NCI-H510A (cell line): ENCODE measurements at regions not wholly inside any gene's neighbourhood (a gene's known extent, or its start where the extent isn't known, plus 50 kb on each side); places are given as distances from the start of the nearest gene placed in this dataset.
"Not testable (repeated sequence)": the region's sequence is repeated elsewhere in the genome, so short reads cannot be mapped to it uniquely, and the experiment has no call there.

ENCODE experiments used
- DNase-seq: peaks from one replicate; lab custom pipeline; 2025; lab: John Stamatoyannopoulos, UW

DNA sequence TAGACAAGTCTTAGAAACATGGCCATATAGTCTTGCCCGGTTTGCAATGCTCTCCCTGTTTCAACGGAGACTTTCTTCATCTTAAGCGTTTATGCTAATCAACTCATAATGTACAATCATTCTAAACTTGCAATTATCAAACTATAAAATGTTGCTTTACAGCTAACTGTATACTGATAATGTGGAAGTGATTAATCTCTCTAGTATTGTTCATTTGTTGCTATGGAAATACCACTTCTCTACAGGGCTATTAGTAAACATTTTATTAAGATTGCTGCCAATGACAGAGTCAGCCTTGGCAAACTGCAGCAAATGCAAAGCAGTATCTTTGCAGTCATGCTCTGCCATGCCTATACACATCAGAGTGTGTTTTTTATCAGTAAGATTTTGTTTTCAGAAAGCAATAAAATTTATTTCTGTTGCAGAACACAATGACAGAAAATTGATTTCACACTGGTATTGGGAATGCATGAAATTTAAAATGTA, 1201.8 kb upstream of the CDH2 start:
- DNase-seq = no peak

- DNase-seq = no peak
Measured at GRCh38 chr18:29377346-29377745, 1200.4 kb upstream of the CDH2 start.

GRCh38 chr18:29373000-29373399, 1196.1 kb upstream of the CDH2 start:
- DNase-seq = no peak

GRCh38 chr18:29361843-29362242, 1184.9 kb upstream of the CDH2 start:
- DNase-seq = no peak

DNA sequence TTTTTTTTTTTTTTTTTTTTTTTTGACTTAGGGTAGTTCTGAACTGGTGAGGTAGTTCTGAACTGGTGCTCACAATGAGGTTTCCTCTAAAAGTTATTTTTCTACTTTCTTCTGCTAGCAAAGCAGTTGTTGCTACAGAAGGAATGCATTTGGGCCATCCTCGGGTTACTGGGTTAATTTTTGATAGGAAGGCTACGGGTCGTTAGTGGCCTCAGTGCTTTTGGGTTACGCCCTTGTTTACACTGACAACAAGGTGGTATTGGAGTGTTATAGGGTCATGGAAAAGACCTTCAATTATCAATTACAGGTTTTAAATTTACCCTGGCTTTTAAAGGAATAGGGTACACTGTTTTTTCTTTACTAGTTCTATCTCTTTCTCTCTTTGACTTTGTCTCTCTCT, 1183.7 kb upstream of the CDH2 start:
- DNase-seq = not testable (repeated sequence)

- not testable (repeated sequence) for DNase-seq
Measured at GRCh38 chr18:29359222-29359621, 1182.3 kb upstream of the CDH2 start.

- DNase-seq = no peak
Measured at GRCh38 chr18:29351171-29351570, 1174.2 kb upstream of the CDH2 start.

DNA sequence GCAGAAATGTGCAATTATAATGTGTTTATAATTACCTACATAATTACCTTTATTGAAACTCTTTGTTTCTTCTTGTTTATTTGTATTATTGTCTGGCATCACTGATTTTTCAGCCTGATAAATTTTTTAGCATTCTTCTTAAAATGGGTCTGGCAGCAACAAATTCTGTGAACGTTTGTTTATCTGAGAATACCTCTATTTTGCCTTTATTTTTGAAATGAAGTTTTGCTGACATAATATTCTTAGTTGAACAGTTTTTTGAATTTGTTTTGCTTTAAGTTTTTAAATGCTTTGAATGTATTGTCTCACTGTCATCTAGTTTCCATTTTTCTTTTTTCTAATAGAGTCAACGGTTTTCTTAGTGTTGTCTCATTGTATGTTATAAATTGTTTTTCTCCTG, 1152.0 kb upstream of the CDH2 start:
- DNase-seq = no peak

DNA sequence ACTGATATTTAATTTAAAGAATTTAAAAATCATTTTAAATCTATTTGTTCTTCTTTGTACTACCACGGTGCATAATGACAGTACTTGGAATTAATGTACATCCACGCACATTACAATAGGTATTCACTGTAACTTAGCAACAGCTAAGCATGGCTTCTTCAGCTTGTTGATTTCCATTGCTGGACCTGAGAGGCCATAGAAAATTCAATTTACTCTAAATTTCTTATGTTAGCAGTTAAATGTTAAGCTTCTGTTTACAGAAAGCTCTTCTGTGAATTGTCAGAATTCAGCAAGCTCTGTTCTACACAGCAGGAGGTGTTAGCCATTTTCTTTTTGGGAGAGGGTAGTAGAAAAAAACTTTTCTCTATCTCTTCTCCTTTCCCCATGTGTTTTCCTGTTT, 1149.3 kb upstream of the CDH2 start:
- DNase-seq = no peak

- no peak for DNase-seq
Measured at GRCh38 chr18:29321561-29321960, 1144.6 kb upstream of the CDH2 start.

DNA sequence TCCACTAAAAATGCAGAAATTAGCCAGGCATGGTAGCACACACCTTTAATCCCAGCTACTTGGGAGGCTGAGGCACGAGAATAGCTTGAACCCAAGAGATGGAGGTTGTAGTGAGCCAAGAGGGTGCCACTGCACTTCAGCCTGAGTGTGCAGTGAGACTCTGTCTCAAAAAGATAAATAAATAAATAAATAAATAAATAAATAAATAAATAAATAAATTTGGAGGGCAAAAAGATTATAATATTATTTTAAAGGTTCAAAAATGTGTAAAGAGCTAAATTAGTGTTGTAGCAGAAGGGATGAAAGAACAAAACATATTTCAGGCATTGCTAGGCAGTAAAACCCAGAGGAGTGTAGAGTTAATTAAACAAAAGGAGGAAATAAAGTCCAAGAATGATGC, 1136.4 kb upstream of the CDH2 start:
- DNase-seq = no peak

GRCh38 chr18:29311580-29311979, 1134.7 kb upstream of the CDH2 start:
- no peak for DNase-seq

- no peak for DNase-seq
Measured at GRCh38 chr18:29309366-29309765, 1132.4 kb upstream of the CDH2 start.

DNA sequence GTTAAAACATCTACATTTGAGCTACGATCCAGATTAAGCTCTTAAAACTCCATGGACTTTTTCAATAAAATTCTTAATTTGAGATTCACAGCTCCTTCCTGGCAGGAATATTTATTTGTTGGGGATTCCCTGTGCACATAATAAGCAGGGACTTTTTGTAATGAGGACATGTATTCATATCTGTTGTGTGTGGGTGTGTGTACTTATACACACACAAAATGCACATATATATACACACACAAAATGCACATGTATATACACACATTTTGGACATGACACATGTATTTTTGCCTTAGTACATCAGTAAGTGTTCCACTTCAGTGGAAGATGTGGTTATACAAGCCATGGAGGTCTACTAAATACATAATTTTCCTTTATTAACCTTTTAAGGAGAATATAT, 1131.1 kb upstream of the CDH2 start:
- DNase-seq = no peak

DNA sequence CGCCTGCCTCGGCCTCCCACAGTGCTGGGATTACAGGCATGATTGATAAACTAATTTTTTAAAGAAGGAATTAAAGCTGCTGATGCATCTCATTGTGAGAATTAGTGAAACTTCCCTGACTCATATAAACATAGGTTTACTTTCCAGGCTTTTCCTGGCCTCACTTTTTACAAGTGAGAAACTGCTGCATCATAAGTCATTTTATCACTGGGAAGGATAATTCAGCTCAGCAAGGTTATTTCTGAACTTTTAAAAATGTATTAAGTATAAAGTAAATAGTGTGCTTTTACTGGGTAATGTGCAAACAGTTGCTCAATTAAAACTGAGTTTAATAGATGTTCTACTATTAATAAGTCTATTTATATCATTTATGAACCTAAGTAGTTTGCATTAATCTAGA, 1130.3 kb upstream of the CDH2 start:
- DNase-seq = no peak

DNA sequence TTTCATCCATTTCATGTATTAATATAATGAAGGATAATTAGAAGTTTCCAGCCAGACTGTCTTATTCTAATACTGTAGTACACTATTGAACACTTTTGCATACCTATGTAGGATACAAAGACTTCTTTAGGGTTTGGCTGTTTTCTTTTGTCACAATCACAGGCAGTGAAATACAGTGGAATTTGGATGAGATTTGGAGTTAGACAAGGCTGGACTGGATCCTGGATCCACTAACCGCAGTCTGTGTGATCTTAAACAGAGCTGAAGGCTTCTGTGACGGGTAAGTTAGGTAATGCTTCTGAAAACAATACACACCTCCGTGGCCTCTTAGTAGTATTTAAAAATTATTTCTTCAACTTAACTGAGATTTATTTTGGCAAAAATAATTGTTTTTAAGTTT, 1128.6 kb upstream of the CDH2 start:
- no peak for DNase-seq

DNA sequence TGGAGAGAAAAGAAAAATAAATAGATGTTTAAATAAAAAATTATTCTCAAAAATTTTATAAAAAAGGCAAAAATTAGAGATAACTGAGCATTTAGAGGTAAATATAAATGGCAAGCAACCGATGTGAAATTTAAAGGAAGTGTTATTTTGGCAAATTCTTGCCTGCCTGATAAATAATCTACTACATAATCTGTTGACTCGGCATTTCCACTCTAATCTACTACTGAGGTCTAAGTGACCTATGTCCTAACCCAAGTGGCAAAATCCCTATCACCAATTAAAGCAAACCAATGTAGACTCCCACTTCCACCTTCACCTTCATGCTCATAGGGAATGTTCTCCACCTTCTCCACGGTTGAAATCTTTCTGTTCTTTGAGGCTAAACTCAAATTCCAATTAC, 1124.1 kb upstream of the CDH2 start:
- DNase-seq = no peak

DNA sequence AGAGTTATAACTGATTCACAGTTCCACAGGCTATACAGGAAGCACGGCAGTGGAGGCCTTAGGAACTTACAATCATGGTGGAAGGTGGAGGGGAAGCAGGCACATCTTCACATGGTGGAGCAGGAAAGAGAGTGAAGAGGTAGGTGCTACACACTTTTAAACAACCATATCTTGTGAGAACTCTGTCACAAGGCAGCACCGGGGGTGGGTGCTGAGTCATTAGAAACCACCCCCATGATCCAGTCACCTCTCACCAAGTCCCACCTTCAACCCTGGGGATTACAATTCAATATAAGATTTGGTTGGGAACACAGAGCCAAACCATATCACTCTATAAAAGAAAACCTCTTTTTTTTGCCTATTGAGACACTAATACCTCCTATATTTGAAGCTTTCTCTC, 1108.5 kb upstream of the CDH2 start:
- no peak for DNase-seq

- no peak for DNase-seq
Measured at GRCh38 chr18:29271501-29271900, 1094.6 kb upstream of the CDH2 start.

- DNase-seq = no peak
Measured at GRCh38 chr18:29259838-29260237, 1082.9 kb upstream of the CDH2 start.

DNA sequence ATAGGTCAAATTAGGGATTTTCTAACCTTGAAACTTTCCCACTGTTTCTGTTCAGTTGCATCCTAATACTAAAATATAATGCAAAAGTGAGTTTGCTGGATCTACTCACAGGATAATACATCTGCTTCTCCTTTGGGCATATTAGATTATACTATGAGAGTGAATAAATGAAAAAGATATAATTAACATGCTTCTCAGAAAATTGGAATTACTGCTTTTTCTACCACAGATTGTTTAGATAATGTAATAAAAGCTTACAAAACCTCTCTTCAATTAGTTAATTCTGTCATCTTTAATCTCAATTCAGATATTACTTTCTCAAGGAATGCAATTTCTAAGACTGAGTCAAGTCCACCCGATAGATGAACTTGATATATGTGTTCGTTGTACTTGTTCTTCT, 1077.2 kb upstream of the CDH2 start:
- DNase-seq = no peak

DNA sequence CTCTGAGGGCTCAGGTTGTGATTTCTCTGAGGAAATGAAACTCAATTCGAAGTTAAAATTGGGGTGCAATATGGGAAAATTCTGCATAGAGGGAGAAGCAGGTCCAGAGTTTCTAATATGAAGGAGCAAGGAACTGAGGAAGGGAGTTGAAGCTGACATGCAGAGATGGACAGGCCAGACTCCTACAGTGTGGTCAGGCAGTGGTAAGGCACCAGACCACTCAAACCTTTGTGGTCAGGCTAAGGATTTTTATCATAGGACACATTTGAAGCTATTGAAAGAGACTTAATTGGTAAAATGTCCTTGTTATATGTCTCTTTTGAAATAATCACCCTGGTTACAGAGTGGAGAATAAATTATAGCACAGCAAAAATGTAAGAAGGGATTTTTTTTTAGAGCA, 1074.8 kb upstream of the CDH2 start:
- no peak for DNase-seq

GRCh38 chr18:29250843-29251242, 1073.9 kb upstream of the CDH2 start:
- DNase-seq = no peak

GRCh38 chr18:29250259-29250658, 1073.3 kb upstream of the CDH2 start:
- no peak for DNase-seq

GRCh38 chr18:29248805-29249204, 1071.9 kb upstream of the CDH2 start:
- no peak for DNase-seq
